ENCODE measurements at regions not wholly inside any gene's neighbourhood (a gene's known extent, or its start where the extent isn't known, plus 50 kb on each side); places are given as distances from the start of the nearest gene placed in this dataset.
"Not testable (repeated sequence)": the region's sequence is repeated elsewhere in the genome, so short reads cannot be mapped to it uniquely, and the experiment has no call there.

- DNase-seq, result no peak
These were observed 57.5 kb upstream of the DYNLT3 start for GRCh38 chrX:37904833-37905232.

- peak; percentile 0 for DNase-seq
These were observed 58.2 kb upstream of the DYNLT3 start for GRCh38 chrX:37905436-37906147.

DNA sequence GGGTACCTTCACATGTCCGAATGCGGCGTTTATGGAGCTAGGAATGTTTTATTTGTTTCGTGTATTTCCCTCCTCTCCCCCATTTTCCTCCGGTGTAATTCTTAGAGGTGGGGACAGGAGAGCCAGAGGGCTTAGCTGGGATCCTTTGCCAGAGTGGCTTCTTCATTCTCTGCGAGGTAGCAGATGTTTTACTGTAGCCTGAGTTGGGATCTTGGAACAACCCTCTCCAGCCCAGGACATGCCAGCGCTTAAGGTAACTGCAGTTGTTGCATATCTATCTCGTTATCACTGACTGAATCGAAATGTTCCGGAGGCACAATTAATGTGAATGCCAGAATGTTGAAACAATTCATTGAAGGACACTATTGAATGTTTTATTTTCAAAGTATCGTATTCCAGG, 59.0 kb upstream of the DYNLT3 start:
- DNase-seq, result no peak

DNA sequence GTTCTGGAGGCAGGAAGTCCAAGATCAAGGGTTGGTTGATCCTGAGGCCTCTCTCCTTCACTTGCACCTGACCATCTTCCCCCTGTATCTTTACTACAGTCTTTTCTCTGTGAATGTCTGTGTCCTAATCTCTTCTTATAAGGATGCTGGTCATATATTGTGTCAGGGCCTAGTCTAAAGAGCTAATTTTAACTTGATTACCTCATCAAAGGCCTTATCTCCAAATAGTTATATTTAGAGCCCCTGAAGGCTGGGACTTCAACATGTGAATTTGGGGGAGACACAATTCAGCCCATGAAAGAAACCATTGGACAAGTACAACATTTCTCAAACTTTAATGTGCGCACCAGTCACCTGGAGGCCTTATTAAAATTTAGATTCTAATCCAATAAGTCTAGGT, 62.8 kb upstream of the DYNLT3 start:
- DNase-seq, result no peak

GRCh38 chrX:37912304-37912703, 64.9 kb upstream of the DYNLT3 start:
- no peak for DNase-seq

DNA sequence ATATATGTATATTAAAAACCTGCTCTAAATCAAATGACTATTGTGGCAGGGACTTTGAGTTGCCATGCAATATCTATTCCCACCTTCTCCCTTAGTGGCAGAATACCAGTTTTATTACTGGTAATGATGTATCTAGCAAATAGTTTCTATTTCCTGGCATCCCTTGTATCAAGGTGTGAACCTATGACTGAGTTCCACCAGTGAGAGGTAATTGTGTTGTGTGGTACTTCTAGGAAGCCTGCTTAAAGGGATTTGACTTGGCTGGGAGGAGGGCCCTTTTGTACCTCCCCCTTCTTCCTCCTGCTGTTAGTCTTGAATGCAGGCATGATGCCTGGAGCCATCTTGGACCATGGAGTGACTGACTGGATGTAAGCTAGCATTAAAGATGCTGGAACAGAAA, 65.4 kb upstream of the DYNLT3 start:
- no peak for DNase-seq

GRCh38 chrX:37918168-37918567, 70.8 kb upstream of the DYNLT3 start:
- no peak for DNase-seq

- DNase-seq, result no peak
These were observed 71.3 kb upstream of the DYNLT3 start for GRCh38 chrX:37918703-37919102.

GRCh38 chrX:37921758-37922157, 74.4 kb upstream of the DYNLT3 start:
- no peak for DNase-seq

DNA sequence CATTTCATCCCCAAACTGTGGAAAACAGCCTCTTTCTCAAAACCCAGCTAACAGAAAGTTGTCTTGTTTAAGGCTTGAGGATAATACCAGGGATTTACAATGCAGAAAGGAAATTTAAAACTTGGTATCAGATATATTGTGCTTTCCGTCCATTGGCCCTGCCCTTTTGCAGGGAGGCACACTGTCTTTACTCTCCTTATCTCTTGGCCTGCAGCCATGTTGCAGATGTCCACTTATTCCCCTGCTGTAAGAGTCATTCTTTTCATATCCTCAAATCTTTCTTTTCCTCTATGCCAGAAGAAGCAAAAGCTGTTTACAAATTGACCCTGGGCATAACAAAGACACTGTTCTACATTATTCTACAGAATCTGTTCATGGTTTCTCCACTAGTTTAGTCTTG, 75.6 kb upstream of the DYNLT3 start:
- DNase-seq, result no peak

DNA sequence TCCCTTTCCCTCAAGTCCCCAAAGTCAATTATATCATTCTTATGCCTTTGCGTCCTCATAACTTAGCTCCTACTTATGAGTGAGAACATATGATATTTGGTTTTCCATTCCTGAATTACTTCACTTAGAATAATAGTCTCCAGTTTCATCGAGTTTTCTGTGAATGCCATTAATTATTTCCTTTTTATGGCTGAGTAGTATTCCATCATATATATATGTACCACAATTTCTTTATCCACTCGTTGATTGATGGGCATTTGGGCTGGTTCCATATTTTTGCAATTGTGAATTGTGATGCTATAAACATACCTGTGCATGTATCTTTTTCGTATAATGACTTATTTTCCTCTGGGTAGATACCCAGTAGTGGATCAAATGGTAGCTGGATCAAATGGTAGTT, 78.4 kb upstream of the DYNLT3 start:
- not testable (repeated sequence) for DNase-seq

GRCh38 chrX:37926700-37927099, 79.3 kb upstream of the DYNLT3 start:
- no peak for DNase-seq

- no peak for DNase-seq
These were observed 64.2 kb upstream of the SYTL5 start for GRCh38 chrX:37942170-37942569.

GRCh38 chrX:37943554-37944344, 62.6 kb upstream of the SYTL5 start:
- no peak for DNase-seq

DNA sequence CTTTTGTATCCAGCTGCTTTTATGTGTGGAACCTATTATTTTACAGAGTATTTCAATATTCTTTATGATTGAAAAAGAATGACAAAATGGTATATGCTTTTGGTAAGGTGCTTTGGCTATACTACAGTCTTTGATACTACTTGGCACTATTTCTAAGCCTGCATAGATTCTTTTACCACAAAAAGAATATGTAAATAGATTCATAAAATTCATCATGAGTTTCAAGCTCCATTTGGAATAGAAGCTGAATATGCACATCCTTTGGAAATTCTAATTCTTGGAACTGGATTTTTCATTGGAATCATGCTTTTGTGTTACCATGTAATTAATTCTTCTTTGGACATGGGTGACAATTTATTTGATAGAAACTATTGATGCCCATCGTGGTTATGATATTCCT, 60.2 kb upstream of the SYTL5 start:
- no peak for DNase-seq

- DNase-seq, result no peak
These were observed 51.1 kb upstream of the SYTL5 start for GRCh38 chrX:37955273-37955672.

DNA sequence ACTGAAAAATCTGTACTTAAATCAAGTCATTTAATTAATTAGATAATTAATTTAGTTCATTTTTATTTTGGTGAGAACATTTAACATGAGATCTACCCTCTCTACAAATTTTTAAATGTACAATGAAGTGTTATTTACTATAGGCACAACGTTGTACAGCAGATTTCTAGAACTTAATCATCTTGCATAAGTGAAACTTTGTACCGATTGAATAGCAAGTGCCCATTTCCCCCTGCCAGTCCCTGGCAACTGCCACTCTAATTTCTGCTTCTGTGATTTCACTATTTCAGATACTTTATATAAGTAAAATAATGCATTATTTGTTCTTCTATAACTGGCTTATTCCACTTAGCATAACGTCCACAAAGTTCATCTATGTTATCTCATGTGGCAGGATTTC, 50.1 kb upstream of the SYTL5 start:
- no peak for DNase-seq

Data from T-helper 9 cell (primary cell).